Cerebellar cortex (tissue), 1 donor: ENCODE measurements at regions not wholly inside any gene's neighbourhood (a gene's known extent, or its start where the extent isn't known, plus 50 kb on each side); places are given as distances from the start of the nearest gene placed in this dataset.

Source experiments
- DNase-seq: peaks from one replicate; pipeline ENCODE4 v3.0.0-alpha.2; 2015; ENCODE audit warnings: low spot score

- no peak for DNase-seq
These were observed 50.7 kb upstream of the MGAT5 start for GRCh38 chr2:134203175-134203574.
